GM12878 (cell line): ENCODE measurements at regions not wholly inside any gene's neighbourhood (a gene's known extent, or its start where the extent isn't known, plus 50 kb on each side); places are given as distances from the start of the nearest gene placed in this dataset.

ENCODE experiments used
- ATAC-seq: fragments of 200-7000 bp; cut with Tn5 transposase; 3 replicates; pipeline ENCODE4 v1.9.1; 2020; ENCODE audit warnings: mild to moderate bottlenecking, moderate library complexity
- BruUV-seq: library from RNA; stranded (reverse); fragments of 400-500 nt; replicated peaks from 2 replicates; lab custom pipeline; 2021; lab: Mats Ljungman, UMichigan
- CTCF ChIA-PET: fragments of 300-600 bp; sonication (Branson Sonifier 250); formaldehyde crosslinking; extraction: SDS; loops from one replicate; lab custom pipeline; 2021; ENCODE audit warnings: inconsistent platforms; lab: Yijun Ruan, JAX
- POLR2A ChIA-PET: fragments of 350-600 bp; formaldehyde crosslinking; extraction: SDS; loops from one replicate; lab custom pipeline; 2021; ENCODE audit warnings: inconsistent platforms; lab: Charles Lee
- RAD21 ChIA-PET: fragments of 300-600 bp; sonication (Branson Sonifier 250); formaldehyde crosslinking; loops from one replicate; lab custom pipeline; 2023; ENCODE audit warnings: antibody characterized with exemption; ENCODE audit not compliant: unreplicated experiment; lab: Charles Lee
- SMC1A ChIA-PET: fragments of 300-600 bp; sonication (Branson Sonifier 250); formaldehyde crosslinking; loops from one replicate; lab custom pipeline; 2023; ENCODE audit not compliant: unreplicated experiment, uncharacterized antibody; lab: Charles Lee
- DNase-seq: peaks from one replicate; pipeline ENCODE4 v3.0.0-alpha.2; 2011; ENCODE audit warnings: low read depth, low spot score
- FAIRE-seq: peaks from 3 replicates; lab custom pipeline; 2011; peaks lifted over from hg19 to GRCh38; lab: Jason Lieb, UNC
- H2AFZ ChIP-seq: 2 replicates; pipeline ENCODE4 v1.6.0; 2011; ENCODE audit warnings: low read depth, low read length, control low read depth; ENCODE audit not compliant: control insufficient read depth
- H3K27ac ChIP-seq: 2 replicates; pipeline ENCODE4 v1.5.1; 2011; ENCODE audit warnings: control low read depth; ENCODE audit not compliant: control insufficient read depth, insufficient read depth
- H3K27me3 ChIP-seq, 2 experiments: replicated peaks in 1 of 2; 2 replicates each; pipeline versions ENCODE4 v1.6.0 to v1.6.1; 2011; ENCODE audit warnings: low read length in 1 of 2; ENCODE audit not compliant: control insufficient read depth in 2 of 2, insufficient read depth in 2 of 2
- H3K36me3 ChIP-seq, 2 experiments: 2 replicates each; pipeline ENCODE4 v1.5.1; 2011; ENCODE audit warnings: low read length in 1 of 2; ENCODE audit not compliant: control insufficient read depth in 2 of 2, insufficient read depth in 2 of 2
- H3K4me1 ChIP-seq: 2 replicates; pipeline ENCODE4 v1.6.1; 2011; ENCODE audit warnings: mild to moderate bottlenecking, low read length, moderate library complexity, mixed read lengths; ENCODE audit not compliant: control insufficient read depth, insufficient read depth
- H3K4me2 ChIP-seq: 2 replicates; pipeline ENCODE4 v1.6.0; 2011; ENCODE audit warnings: control low read depth; ENCODE audit not compliant: control insufficient read depth, insufficient read depth
- H3K4me3 ChIP-seq: fragments of 200-600 bp; sonication (generic); 2 replicates; pipeline ENCODE4 v1.5.1; 2016
- H3K79me2 ChIP-seq: 2 replicates; pipeline ENCODE4 v1.6.0; 2011; ENCODE audit warnings: low read length; ENCODE audit not compliant: control insufficient read depth, insufficient read depth
- H3K9ac ChIP-seq: 2 replicates; pipeline ENCODE4 v1.8.0; 2011; ENCODE audit warnings: low read length, control low read depth, mixed read lengths; ENCODE audit not compliant: control insufficient read depth, insufficient read depth
- H3K9me3 ChIP-seq: replicated peaks from 3 replicates; pipeline ENCODE4 v1.5.1; 2011; ENCODE audit warnings: mild to moderate bottlenecking, low read length; ENCODE audit not compliant: control insufficient read depth, insufficient read depth
- H4K20me1 ChIP-seq: 2 replicates; pipeline ENCODE4 v1.6.0; 2011; ENCODE audit not compliant: control insufficient read depth, insufficient read depth
- CREB1 ChIP-seq: IDR thresholded peaks from 2 replicates; pipeline ENCODE4 v1.6.1; 2012; ENCODE audit warnings: low read depth, mild to moderate bottlenecking, inconsistent platforms
- IKZF1 ChIP-seq: fragments of 450-650 bp; conservative IDR thresholded peaks from 2 replicates; pipeline ENCODE4 v1.6.1; 2017; ENCODE audit warnings: antibody characterized with exemption, mild to moderate bottlenecking
- JUND ChIP-seq: IDR thresholded peaks from 2 replicates; pipeline ENCODE4 v1.6.1; 2012; ENCODE audit warnings: low read depth, mild to moderate bottlenecking, low read length, improper control_type of control experiment, moderate library complexity
- LARP7 ChIP-seq: fragments of 450-650 bp; IDR thresholded peaks from 2 replicates; pipeline ENCODE4 v1.6.1; 2017; ENCODE audit warnings: mild to moderate bottlenecking
- POLR2A ChIP-seq: IDR thresholded peaks from 2 replicates; pipeline ENCODE4 v1.6.1; 2011; ENCODE audit warnings: low read depth, mild to moderate bottlenecking, low read length
- POLR2AphosphoS2 ChIP-seq: IDR thresholded peaks from 2 replicates; pipeline ENCODE4 v1.6.1; 2011; ENCODE audit warnings: low read depth, mild to moderate bottlenecking, low read length, improper control_type of control experiment, moderate library complexity
- RAD51 ChIP-seq: fragments of 450-650 bp; IDR thresholded peaks from 2 replicates; pipeline ENCODE4 v1.6.1; 2016; ENCODE audit warnings: moderate library complexity, mild to moderate bottlenecking, inconsistent platforms
- RB1 ChIP-seq: fragments of 450-650 bp; formaldehyde crosslinking; IDR thresholded peaks from 2 replicates; pipeline ENCODE4 v1.6.1; 2017; ENCODE audit warnings: mild to moderate bottlenecking, borderline replicate concordance
- RFX5 ChIP-seq: IDR thresholded peaks from 2 replicates; pipeline ENCODE4 v1.6.1; 2011; ENCODE audit warnings: low read depth, low read length, improper control_type of control experiment
- TAF1 ChIP-seq: IDR thresholded peaks from 2 replicates; pipeline ENCODE4 v1.6.1; 2011; ENCODE audit warnings: mild to moderate bottlenecking, low read depth, low read length, borderline replicate concordance
- WGBS: methylation state at CpG from one replicate; pipeline ENCODE4 v1.1.6; 2016; ENCODE audit warnings: low lambda C conversion rate; ENCODE audit not compliant: insufficient replicate concordance, insufficient coverage; ENCODE audit errors: missing lambda C conversion rate; 5-methylcytosine and 5-hydroxymethylcytosine counted together
- in situ Hi-C: fragments of 300-500 bp; cut with MboI; formaldehyde crosslinking; loops from 9 replicates; pipeline ENCODE4 v1.14.3; 2018; ENCODE audit warnings: mixed read lengths
- intact Hi-C: fragments of 100-400 bp; cut with micrococcal nuclease; formaldehyde crosslinking; loops from one replicate; pipeline ENCODE4 v1.14.2; 2022; ENCODE audit not compliant: unreplicated experiment
- TF ChIP-seq, protein P1 (sequence below): fragments of 450-650 bp; IDR thresholded peaks from 2 replicates; pipeline ENCODE4 v1.6.1; 2017; ENCODE audit warnings: borderline replicate concordance

DNA sequence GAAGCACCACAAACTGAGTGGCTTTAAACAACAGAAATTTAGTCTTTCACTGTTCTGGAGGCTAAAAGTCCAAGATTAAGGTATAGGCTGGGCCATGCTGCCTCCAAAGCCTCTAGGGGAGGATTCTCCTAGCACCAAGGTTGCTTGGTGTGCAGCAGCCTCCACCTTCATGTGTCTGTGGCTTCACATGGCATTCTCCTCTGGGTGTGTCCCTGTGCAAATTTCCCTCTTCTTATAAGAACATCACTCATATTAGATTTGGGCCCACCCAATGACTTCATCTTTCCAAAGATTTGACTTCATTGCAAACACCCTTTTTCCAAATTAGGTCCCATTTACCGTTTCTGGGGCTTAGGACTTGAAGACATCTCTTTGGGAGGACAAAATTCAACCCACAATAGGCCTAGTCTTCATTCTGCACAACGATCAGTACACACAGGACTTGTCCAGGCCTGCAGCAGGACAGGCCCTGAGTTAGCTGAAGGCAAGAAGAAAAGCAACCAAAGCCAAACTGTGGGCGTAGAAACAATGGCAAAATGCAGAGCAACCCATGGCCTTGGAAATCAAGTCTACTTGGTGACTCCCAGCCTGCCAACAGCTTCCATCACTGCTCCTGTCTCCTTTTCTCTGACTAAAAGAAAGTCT is 521.2 kb upstream of the NBEA start:
- FAIRE-seq, result no peak
- Histone ChIP-seq H3K4me2 (no peak overlapping the region), H3K36me3 (no peaks in the 10 kb centered on the region), H3K4me3 (no peak overlapping the region), H3K4me1 (no peaks in the 10 kb centered on the region), H3K27me3 (no peaks in the 10 kb centered on the region), H3K27ac (no peak overlapping the region), H3K79me2 (no peaks in the 10 kb centered on the region), H2AFZ (no peak overlapping the region), H3K9ac (no peak overlapping the region), H4K20me1 (no peaks in the 10 kb centered on the region), H3K9me3 (no peaks in the 10 kb centered on the region)
- intact Hi-C loops, result no loop called here
- SMC1A ChIA-PET, result no interaction called here
- BruUV-seq, result no TSS peak
- no peak for DNase-seq
- TF ChIP-seq RB1, result no peak
- no peak for TF ChIP-seq TAF1
- TF ChIP-seq IKZF1, result no peak
- TF ChIP-seq RAD51, result no peak
- no peak for TF ChIP-seq CREB1
- TF ChIP-seq POLR2A, result no peak
- no peak for TF ChIP-seq POLR2AphosphoS2
- no peak for TF ChIP-seq LARP7
- no peak for TF ChIP-seq JUND
- no peak for TF ChIP-seq RFX5
- TF ChIP-seq, protein P1, sequence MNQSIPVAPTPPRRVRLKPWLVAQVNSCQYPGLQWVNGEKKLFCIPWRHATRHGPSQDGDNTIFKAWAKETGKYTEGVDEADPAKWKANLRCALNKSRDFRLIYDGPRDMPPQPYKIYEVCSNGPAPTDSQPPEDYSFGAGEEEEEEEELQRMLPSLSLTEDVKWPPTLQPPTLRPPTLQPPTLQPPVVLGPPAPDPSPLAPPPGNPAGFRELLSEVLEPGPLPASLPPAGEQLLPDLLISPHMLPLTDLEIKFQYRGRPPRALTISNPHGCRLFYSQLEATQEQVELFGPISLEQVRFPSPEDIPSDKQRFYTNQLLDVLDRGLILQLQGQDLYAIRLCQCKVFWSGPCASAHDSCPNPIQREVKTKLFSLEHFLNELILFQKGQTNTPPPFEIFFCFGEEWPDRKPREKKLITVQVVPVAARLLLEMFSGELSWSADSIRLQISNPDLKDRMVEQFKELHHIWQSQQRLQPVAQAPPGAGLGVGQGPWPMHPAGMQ, result no peak
- 2% methylated on average over 3 of the region's 3 CpGs for WGBS
- in situ Hi-C loops, result no loop called here
- no peak for ATAC-seq
- CTCF ChIA-PET, result no interaction called here
- RAD21 ChIA-PET, result no interaction called here
- POLR2A ChIA-PET, result no interaction called here
